GM18867 (cell line): ENCODE measurements at regions not wholly inside any gene's neighbourhood (a gene's known extent, or its start where the extent isn't known, plus 50 kb on each side); places are given as distances from the start of the nearest gene placed in this dataset.
"Not testable (repeated sequence)": the region's sequence is repeated elsewhere in the genome, so short reads cannot be mapped to it uniquely, and the experiment has no call there.

Experiments
- ATAC-seq: cut with Tn5 transposase; IDR thresholded peaks from one replicate; pipeline ENCODE4 v1.9.1; 2021; ENCODE audit warnings: mild to moderate bottlenecking, moderate library complexity; ENCODE audit not compliant: unreplicated experiment

GRCh38 chr9:42430674-42431615, 247.5 kb downstream of the SPATA31A6 start:
- not testable (repeated sequence) for ATAC-seq

DNA sequence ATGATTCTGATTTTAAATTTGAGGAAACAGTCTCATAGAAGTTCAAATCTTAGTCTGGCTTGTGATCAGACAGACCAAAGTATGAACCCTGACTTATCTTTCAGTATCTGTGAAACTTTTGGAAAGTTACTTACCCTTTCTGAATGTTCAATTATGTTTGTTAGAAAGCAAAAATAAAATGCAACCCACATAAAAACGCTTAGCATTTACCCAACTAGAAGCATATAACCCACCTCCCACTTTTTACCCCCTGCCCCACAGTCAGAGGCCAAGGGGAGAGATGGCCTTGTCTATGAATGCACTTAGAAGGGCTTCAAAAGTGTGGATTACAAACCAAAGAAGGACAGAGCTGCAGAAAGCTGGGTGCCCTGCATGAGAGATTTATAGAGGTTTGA, 248.2 kb downstream of the SPATA31A6 start:
- not testable (repeated sequence) for ATAC-seq

- not testable (repeated sequence) for ATAC-seq
These were observed 251.6 kb downstream of the SPATA31A6 start for GRCh38 chr9:42434844-42435714.

DNA sequence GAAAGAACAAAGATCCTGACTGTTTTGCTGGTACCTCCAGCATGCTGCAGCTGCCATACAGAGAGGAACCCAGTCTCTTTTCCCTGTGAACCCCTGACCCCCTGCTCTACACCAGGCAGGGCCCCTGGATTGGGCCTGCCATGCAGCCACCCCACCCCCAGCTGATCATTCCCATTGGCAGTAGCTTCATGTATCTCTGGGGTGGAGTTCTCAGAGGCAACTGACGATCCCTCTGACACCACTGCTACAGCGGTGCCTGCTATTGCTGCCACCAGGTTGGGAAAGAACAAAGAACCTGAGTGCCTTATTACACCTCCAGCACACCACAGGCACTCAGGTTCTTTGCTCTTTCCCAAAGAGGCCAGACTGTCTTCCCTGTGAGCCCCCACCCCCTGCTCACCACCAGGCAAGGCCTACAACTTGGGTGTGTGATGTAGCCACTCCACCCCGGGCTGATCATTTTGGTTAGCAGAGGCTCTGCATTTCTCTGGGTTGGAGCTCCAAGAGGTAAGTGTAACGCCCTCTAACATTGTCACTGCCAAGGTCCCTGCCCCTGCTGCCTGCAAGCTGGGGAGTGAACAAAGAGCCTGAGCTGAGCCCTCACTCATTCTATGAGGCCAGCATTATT, 252.4 kb downstream of the SPATA31A6 start:
- not testable (repeated sequence) for ATAC-seq

- peak; percentile 60 for ATAC-seq
These were observed 253.7 kb downstream of the SPATA31A6 start for GRCh38 chr9:42437057-42437759.

GRCh38 chr9:42442680-42443079, 259.2 kb downstream of the SPATA31A6 start:
- not testable (repeated sequence) for ATAC-seq

DNA sequence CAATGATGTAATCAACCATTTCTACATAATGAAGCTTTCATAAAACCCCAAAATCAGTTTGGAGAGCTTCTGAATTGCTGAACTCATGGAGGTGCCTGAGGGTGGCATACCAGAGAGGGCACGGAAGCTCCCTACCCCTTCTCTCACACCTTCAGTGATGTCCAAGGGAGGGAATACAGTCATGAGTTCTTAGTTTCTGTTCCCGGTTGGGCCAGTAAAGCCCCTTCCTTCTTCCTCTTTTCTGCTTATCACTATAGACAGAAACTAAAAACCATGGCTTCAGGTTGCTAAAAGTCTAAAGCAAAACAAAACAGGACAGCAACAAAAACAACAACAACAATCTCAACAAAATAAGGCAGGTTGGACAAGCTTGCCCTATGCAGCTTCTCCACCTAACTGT, 260.0 kb downstream of the SPATA31A6 start:
- peak; percentile 81 for ATAC-seq

DNA sequence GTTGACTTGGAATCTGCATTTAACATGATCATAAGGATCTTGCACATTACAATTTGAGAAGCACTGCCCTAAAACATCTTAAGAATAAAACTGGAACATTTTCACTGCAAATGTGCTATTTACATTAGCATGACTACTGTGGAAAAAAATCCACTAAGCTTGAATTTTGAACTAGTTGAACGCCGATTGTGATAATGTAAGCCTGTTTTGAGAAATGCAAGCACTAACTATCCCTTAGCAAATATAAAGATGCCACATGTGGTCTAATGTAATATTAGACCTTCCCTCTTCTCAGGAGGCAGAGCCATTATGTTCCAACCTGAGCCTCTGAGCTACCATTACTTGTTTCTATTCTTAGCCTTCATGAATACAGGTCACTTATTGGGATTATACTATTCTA, 278.0 kb downstream of the SPATA31A6 start:
- not testable (repeated sequence) for ATAC-seq

DNA sequence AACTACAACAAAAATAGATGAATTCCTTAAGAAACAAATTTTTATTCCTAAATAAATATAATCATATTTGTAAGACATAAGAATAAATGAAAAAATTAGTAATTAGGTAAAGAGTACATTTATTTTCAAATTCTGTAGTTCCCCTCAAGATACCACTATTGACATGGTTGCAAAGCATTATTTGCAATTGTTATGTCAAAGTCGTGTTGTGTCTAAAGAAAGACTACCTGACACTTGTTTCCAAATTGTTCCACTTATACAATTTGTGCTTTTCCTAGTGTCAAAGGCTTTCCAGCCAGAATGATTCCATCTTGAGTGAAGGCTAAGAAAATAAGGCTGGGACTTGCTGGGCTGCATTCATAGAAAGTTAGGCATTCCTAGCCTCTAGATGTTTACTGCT, 278.4 kb downstream of the SPATA31A6 start:
- not testable (repeated sequence) for ATAC-seq

DNA sequence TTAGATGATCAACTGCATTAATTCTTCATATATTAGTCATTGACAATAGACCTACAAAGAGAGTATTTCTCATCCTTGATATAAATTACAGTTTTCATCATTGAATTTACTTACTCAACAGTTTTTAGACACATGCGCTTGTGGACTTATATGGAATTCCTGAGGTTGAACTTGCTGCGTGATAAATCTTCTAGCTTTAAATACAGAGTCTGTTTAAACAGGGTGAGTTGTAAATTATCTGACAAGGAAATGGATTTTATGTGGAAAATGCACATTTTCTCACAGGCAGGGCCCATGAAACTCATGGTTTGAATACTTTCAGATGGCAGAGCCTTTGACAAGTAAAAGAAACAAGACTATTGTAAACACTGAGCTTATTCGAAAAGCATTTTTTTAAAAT, 280.5 kb downstream of the SPATA31A6 start:
- ATAC-seq: not testable (repeated sequence)

- not testable (repeated sequence) for ATAC-seq
These were observed 287.1 kb downstream of the SPATA31A6 start for GRCh38 chr9:42470577-42470976.

- not testable (repeated sequence) for ATAC-seq
These were observed 307.5 kb downstream of the SPATA31A6 start for GRCh38 chr9:42490989-42491388.

DNA sequence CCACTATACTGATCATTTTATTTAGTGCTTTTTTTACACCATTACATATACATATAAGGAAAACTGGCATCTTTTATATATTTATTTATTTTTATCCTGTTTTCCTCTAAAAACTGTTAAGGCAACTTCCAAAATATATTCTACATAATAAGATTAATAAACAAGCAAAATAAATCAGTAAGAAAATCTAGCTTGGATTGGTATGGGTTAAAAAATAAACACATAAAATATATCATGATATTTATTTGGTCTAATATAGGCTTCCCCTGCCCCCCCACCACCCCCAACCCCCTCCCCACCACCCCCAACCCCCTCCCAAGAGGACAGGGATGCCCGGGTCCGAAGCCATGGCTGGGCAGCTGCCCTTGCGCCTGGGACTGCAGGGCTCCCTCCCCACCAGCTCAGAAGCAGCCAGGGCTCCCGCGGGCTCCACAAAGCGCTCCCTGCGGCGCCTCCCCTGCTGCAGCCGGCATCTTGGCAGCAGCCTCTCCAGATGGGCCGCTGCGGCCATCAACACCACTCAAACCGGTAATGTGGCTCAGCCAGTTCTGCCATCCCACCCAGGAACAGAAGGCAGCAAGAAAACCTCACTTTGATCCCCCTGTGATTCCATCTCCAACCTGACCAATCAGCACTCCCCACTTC, 319.3 kb downstream of the SPATA31A6 start:
- not testable (repeated sequence) for ATAC-seq

DNA sequence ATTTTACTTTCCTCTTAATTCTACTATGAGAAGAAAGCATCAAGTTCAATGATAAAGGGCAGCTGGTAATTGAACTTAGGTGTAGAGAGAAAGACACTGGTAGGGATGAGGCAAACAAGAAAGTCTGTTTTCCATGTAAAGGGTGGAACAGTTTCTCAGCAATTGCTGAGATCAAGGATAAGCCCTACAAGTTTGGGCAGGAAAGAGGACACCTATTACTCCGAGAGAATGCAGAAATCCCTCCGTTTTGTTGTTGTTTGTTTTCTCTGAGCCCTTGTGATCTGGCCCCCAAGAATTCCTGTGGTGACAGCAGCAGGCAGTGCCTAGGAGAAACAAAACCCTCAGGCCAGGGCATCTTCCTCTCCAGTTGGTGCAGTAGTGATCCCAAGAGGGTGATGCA, 324.7 kb downstream of the SPATA31A6 start:
- not testable (repeated sequence) for ATAC-seq

DNA sequence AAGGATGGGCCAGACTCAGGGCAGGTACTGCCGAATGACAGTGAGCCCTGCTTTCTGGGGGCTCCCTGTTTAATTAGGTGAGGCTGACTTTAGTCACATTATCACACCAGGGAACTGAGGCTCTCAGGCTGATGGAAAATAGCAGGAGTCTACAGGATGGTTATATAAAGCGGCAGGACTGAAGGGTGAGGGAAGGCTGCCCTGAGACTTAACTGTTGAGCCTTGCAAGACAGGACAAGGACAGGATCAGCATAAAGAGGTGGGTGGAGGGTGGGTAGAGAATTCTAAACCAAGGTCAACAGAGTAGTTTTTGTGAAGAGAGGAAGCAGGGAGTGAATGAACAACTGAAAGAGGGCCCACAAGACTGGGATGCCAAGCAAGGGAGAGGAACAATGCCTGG, 330.1 kb downstream of the SPATA31A6 start:
- ATAC-seq: not testable (repeated sequence)

- ATAC-seq: not testable (repeated sequence)
These were observed 351.0 kb downstream of the SPATA31A6 start for GRCh38 chr9:42534325-42534983.

GRCh38 chr9:42534984-42535325, 351.5 kb downstream of the SPATA31A6 start:
- ATAC-seq: peak; percentile 62

- ATAC-seq: peak; percentile 93
These were observed 367.4 kb downstream of the SPATA31A6 start for GRCh38 chr9:42550789-42551357.

DNA sequence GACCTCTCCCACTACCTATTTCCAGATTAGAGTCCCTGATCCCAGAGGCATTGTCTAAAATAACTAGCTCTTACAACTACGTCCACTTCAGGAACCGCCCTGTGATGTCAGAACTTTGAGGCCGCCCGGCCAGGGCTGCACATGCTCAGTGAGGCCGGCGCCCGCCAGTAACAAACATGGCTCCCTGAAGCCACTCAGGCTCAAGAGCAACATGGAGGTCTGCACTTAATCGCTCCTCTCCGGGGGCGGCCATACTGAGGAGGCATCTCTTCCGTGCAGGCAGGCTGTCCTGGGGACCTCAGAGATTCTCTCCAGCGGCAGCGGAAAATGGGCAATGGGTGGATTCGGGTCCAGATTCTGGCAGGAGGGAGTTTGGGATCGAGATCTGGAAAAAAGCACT, 385.1 kb downstream of the SPATA31A6 start:
- not testable (repeated sequence) for ATAC-seq
